HepG2 (cell line): ENCODE measurements at regions not wholly inside any gene's neighbourhood (a gene's known extent, or its start where the extent isn't known, plus 50 kb on each side); places are given as distances from the start of the nearest gene placed in this dataset.

Source experiments
- ATAC-seq: fragments of 200-7000 bp; cut with Tn5 transposase; 3 replicates; pipeline ENCODE4 v1.9.1; 2020; ENCODE audit warnings: mild to moderate bottlenecking, moderate library complexity
- BruUV-seq: library from RNA; stranded (reverse); fragments of 400-500 nt; replicated peaks from 2 replicates; lab custom pipeline; 2021; lab: Mats Ljungman, UMichigan
- CTCF ChIA-PET: fragments of 300-600 bp; formaldehyde crosslinking; extraction: SDS; loops from one replicate; lab custom pipeline; 2021; ENCODE audit warnings: low total read pairs, inconsistent platforms, low intra/inter-chr PET ratio; lab: Yijun Ruan, JAX
- POLR2A ChIA-PET: fragments of 350-600 bp; sonication (Branson Sonifier 250); formaldehyde crosslinking; loops from one replicate; lab custom pipeline; 2020; ENCODE audit warnings: antibody characterized with exemption, inconsistent platforms; lab: Yijun Ruan, JAX
- DNase-seq: peaks from one replicate; pipeline ENCODE4 v3.0.0-alpha.2; 2015; ENCODE audit warnings: low spot score
- FAIRE-seq: peaks from 3 replicates; lab custom pipeline; 2011; peaks lifted over from hg19 to GRCh38; lab: Jason Lieb, UNC
- H2AFZ ChIP-seq: one replicate; pipeline ENCODE4 v1.6.1; 2011; ENCODE audit warnings: low read length, inconsistent platforms
- H3K27ac ChIP-seq: fragments of 300-600 bp; 3 replicates; pipeline ENCODE4 v1.8.0; 2011; ENCODE audit warnings: mixed run types, mild to moderate bottlenecking, mixed read lengths, low read length, inconsistent platforms; ENCODE audit not compliant: insufficient read depth; ENCODE audit errors: extremely low read length
- H3K27me3 ChIP-seq, 2 experiments: fragments of 200-600 bp in 1 of 2; 2 replicates in 1 of 2; 3 replicates in 1 of 2; pipeline versions ENCODE4 v1.6.0 to v1.8.0; 2011; ENCODE audit warnings: low read length in 2 of 2, mild to moderate bottlenecking in 2 of 2, moderate library complexity in 2 of 2, inconsistent platforms in 1 of 2; ENCODE audit not compliant: insufficient read depth in 2 of 2, control insufficient read depth in 1 of 2
- H3K36me3 ChIP-seq, 2 experiments: fragments of 200-600 bp in 1 of 2; replicated peaks in 1 of 2; 2 replicates in 1 of 2; 3 replicates in 1 of 2; pipeline versions ENCODE4 v1.5.1 to v1.8.0; 2011; ENCODE audit warnings: low read length in 2 of 2, inconsistent platforms in 1 of 2; ENCODE audit not compliant: insufficient read depth in 2 of 2, control insufficient read depth in 1 of 2
- H3K4me1 ChIP-seq: 2 replicates; pipeline ENCODE4 v1.5.1; 2012; ENCODE audit warnings: low read length, inconsistent platforms; ENCODE audit not compliant: insufficient read depth
- H3K4me2 ChIP-seq: 2 replicates; pipeline ENCODE4 v1.6.0; 2011; ENCODE audit warnings: low read depth, low read length, inconsistent platforms
- H3K4me3 ChIP-seq, 3 experiments: fragments of 200-600 bp in 1 of 3; sonication (generic), shearing (Covaris generic) in 1 of 3; replicated peaks in 1 of 3; 2 replicates each; pipeline ENCODE4 v1.5.1; 2011 to 2016; ENCODE audit warnings: low read length in 3 of 3, inconsistent platforms in 2 of 3, low read depth in 2 of 3, mild to moderate bottlenecking in 2 of 3, control low read depth in 1 of 3, mixed read lengths in 1 of 3; ENCODE audit not compliant: insufficient read depth in 1 of 3
- H3K79me2 ChIP-seq: one replicate; pipeline ENCODE4 v1.6.1; 2011; ENCODE audit warnings: low read length, inconsistent platforms; ENCODE audit not compliant: insufficient read depth
- H3K9ac ChIP-seq: 2 replicates; pipeline ENCODE4 v1.6.0; 2011; ENCODE audit warnings: mild to moderate bottlenecking, low read depth, low read length, inconsistent platforms; ENCODE audit not compliant: insufficient read depth
- H3K9me3 ChIP-seq: 2 replicates; pipeline ENCODE4 v1.5.1; 2012; ENCODE audit warnings: mild to moderate bottlenecking, low read length
- H4K20me1 ChIP-seq: 2 replicates; pipeline ENCODE4 v1.6.0; 2011; ENCODE audit warnings: inconsistent platforms, mild to moderate bottlenecking, low read length, moderate library complexity; ENCODE audit not compliant: insufficient read depth
- ATF4 ChIP-seq, 2 experiments: fragments of 450-650 bp in 1 of 2; sonication (generic) in 1 of 2; formaldehyde crosslinking; IDR thresholded peaks; 2 replicates each; pipeline versions ENCODE4 v1.5.0 to v1.8.0; 2020 to 2022; ENCODE audit warnings: mild to moderate bottlenecking in 1 of 2, missing genetic modification reagents in 1 of 2
- CBFB ChIP-seq: sonication (generic); formaldehyde crosslinking; IDR thresholded peaks from 2 replicates; pipeline ENCODE4 v1.4.0; 2020; ENCODE audit warnings: missing genetic modification reagents
- EED ChIP-seq: sonication (generic); formaldehyde crosslinking; IDR thresholded peaks from 2 replicates; pipeline ENCODE4 v1.5.0; 2020; ENCODE audit warnings: mild to moderate bottlenecking, missing genetic modification reagents
- GABPA ChIP-seq, 2 experiments: IDR thresholded peaks; 2 replicates each; pipeline ENCODE4 v1.6.1; 2011 to 2016; ENCODE audit warnings: low read depth in 2 of 2, low read length in 1 of 2, missing biosample characterization in 1 of 2, missing genetic modification characterization in 1 of 2
- GMEB1 ChIP-seq: sonication (generic); formaldehyde crosslinking; IDR thresholded peaks from 2 replicates; pipeline ENCODE4 v1.5.1; 2020; ENCODE audit warnings: missing genetic modification reagents, mild to moderate bottlenecking, borderline replicate concordance
- KDM3A ChIP-seq: IDR thresholded peaks from 2 replicates; pipeline ENCODE4 v1.6.1; 2018; ENCODE audit warnings: low read depth, missing compliant biosample characterization
- LCORL ChIP-seq, 2 experiments: fragments of 450-650 bp in 1 of 2; sonication (generic) in 1 of 2; formaldehyde crosslinking in 1 of 2; IDR thresholded peaks; 2 replicates each; pipeline versions ENCODE4 v1.5.0 to v1.6.1; 2017 to 2020; ENCODE audit warnings: antibody characterized with exemption in 1 of 2, missing genetic modification reagents in 1 of 2
- MED8 ChIP-seq: sonication (generic); formaldehyde crosslinking; IDR thresholded peaks from 2 replicates; pipeline ENCODE4 v1.8.1; 2023; ENCODE audit warnings: mild to moderate bottlenecking, missing genetic modification reagents; ENCODE audit not compliant: insufficient replicate concordance
- NBN ChIP-seq: fragments of 450-650 bp; conservative IDR thresholded peaks from 2 replicates; pipeline ENCODE4 v1.6.1; 2017
- NCOA2 ChIP-seq: sonication (generic); formaldehyde crosslinking; IDR thresholded peaks from 2 replicates; pipeline ENCODE4 v1.8.0; 2022; ENCODE audit warnings: inconsistent platforms
- PHF21A ChIP-seq: sonication (generic); formaldehyde crosslinking; IDR thresholded peaks from 2 replicates; pipeline ENCODE4 v1.5.0; 2020; ENCODE audit warnings: mild to moderate bottlenecking, missing genetic modification reagents
- POGK ChIP-seq: sonication (generic); formaldehyde crosslinking; conservative IDR thresholded peaks from 2 replicates; pipeline ENCODE4 v1.8.0; 2022; ENCODE audit warnings: mild to moderate bottlenecking, moderate library complexity, missing genetic modification reagents
- PRMT3 ChIP-seq: sonication (generic); formaldehyde crosslinking; IDR thresholded peaks from 2 replicates; pipeline ENCODE4 v1.8.1; 2022; ENCODE audit warnings: low read depth, mild to moderate bottlenecking, moderate library complexity, missing genetic modification reagents, borderline replicate concordance
- TEAD3 ChIP-seq: optimal IDR thresholded peaks from 2 replicates; pipeline ENCODE3; 2016; ENCODE audit warnings: borderline replicate concordance
- ZNF446 ChIP-seq: sonication (generic); formaldehyde crosslinking; IDR thresholded peaks from 2 replicates; pipeline ENCODE4 v1.5.0; 2020; ENCODE audit warnings: mild to moderate bottlenecking, missing genetic modification reagents
- ZNF563 ChIP-seq: sonication (generic); formaldehyde crosslinking; IDR thresholded peaks from 2 replicates; pipeline ENCODE4 v1.8.0; 2022; ENCODE audit warnings: mild to moderate bottlenecking, moderate library complexity, missing genetic modification reagents
- ZNF749 ChIP-seq: sonication (generic); formaldehyde crosslinking; IDR thresholded peaks from 2 replicates; pipeline ENCODE4 v1.8.0; 2022; ENCODE audit warnings: mild to moderate bottlenecking, missing genetic modification reagents, moderate library complexity, borderline replicate concordance
- WGBS: methylation state at CpG from one replicate; pipeline ENCODE4 v1.1.6; 2017; ENCODE audit warnings: low lambda C conversion rate; 5-methylcytosine and 5-hydroxymethylcytosine counted together
- in situ Hi-C: cut with HindIII; loops from 2 replicates; pipeline ENCODE4 v1.10.0; 2017; ENCODE audit warnings: low pct_unique_long_range_greater_than_20kb; ENCODE audit not compliant: extremely low pct_ligation_motif_present
- intact Hi-C: fragments of 100-400 bp; cut with micrococcal nuclease; formaldehyde crosslinking; loops from one replicate; pipeline ENCODE4 v1.10.0; 2022; ENCODE audit not compliant: unreplicated experiment

GRCh38 chr6:77548662-77549366 lies 85.5 kb upstream of the HTR1B start:
- ChIA-PET POLR2A (no interaction called here), CTCF (no interaction called here)
- DNase-seq (no peak), FAIRE-seq (no peak), ATAC-seq (no peak)
- Histone ChIP-seq H3K4me3 (no peak overlapping the region), H3K27ac (no peak overlapping the region), H3K79me2 (no peaks in the 10 kb centered on the region), H3K27me3 (no peaks in the 10 kb centered on the region), H3K36me3 (no peaks in the 10 kb centered on the region), H3K9ac (no peak overlapping the region), H2AFZ (no peak overlapping the region), H3K4me1 (no peaks in the 10 kb centered on the region), H3K4me2 (no peak overlapping the region), H4K20me1 (no peaks in the 10 kb centered on the region), H3K9me3 (no peaks in the 10 kb centered on the region)
- BruUV-seq: no TSS peak
- TF ChIP-seq TEAD3 (no peak), GMEB1 (no peak), CBFB (no peak), ZNF749 (no peak), ZNF446 (CRISPR knock-in tag) (no peak), ZNF563 (no peak), EED (CRISPR knock-in tag) (no peak), LCORL (IDR thresholded peaks at IDR 0.05) (no peak), LCORL (CRISPR knock-in tag; IDR thresholded peaks at IDR 0.05) (no peak), PHF21A (CRISPR knock-in tag) (no peak), KDM3A (CRISPR knock-in tag) (no peak), MED8 (no peak), ATF4 (CRISPR knock-in tag; IDR thresholded peaks at IDR 0.05) (no peak), NCOA2 (CRISPR knock-in tag) (no peak), PRMT3 (CRISPR knock-in tag) (no peak), NBN (no peak), GABPA (IDR thresholded peaks at IDR 0.05; ENCODE audit: low read depth, low read length) (no peak), GABPA (CRISPR knock-in tag; IDR thresholded peaks at IDR 0.05; ENCODE audit: low read depth) (no peak), POGK (CRISPR knock-in tag) (no peak)
- under 1% methylated on average over 6 of the region's 6 CpGs for WGBS
- in situ Hi-C loops: no loop called here
- intact Hi-C loops: no loop called here
